ENCODE measurements at regions not wholly inside any gene's neighbourhood (a gene's known extent, or its start where the extent isn't known, plus 50 kb on each side); places are given as distances from the start of the nearest gene placed in this dataset.

DNA sequence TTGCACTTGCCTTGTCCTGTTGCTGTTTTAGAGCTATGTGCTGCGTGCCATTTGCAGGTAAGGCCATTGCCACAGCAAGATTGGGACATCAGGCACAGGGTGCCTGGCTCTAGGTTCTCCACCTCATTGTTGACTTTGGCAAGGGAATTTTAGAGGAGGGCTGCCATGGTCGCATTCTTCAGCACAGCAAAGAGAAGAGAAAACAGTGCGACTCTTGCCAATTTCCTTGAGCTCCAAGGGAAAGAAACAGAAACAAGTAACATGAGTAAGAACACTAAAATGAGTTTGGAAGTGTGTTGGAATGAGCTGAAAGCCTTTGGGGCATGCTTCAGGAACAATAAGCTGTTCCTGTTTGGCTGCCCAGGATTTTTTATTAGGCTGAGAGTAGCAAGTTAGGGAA lies 188.1 kb upstream of the IL12B start:
- TF ChIP-seq POLR2A (IDR thresholded peaks at IDR 0.05) (no peak), CTCF (IDR thresholded peaks at IDR 0.05) (no peak), EP300 (IDR thresholded peaks at IDR 0.05) (no peak)

All from gastroesophageal sphincter (tissue), 3 donors.